WTC11 (cell line): ENCODE measurements at regions not wholly inside any gene's neighbourhood (a gene's known extent, or its start where the extent isn't known, plus 50 kb on each side); places are given as distances from the start of the nearest gene placed in this dataset.
"Not testable (repeated sequence)": the region's sequence is repeated elsewhere in the genome, so short reads cannot be mapped to it uniquely, and the experiment has no call there.

Experiments used
- ATAC-seq: fragments of 200-7000 bp; cut with Tn5 transposase; 2 replicates; pipeline ENCODE4 v1.10.0; 2021; ENCODE audit warnings: mild to moderate bottlenecking, moderate library complexity
- CTCF ChIA-PET: fragments of 300-600 bp; sonication (Branson Sonifier 250); formaldehyde crosslinking; loops from one replicate; lab custom pipeline; 2021; ENCODE audit warnings: antibody characterized with exemption; lab: Charles Lee
- POLR2A ChIA-PET: fragments of 350-600 bp; sonication (Branson Sonifier 250); formaldehyde crosslinking; loops from one replicate; lab custom pipeline; 2021; ENCODE audit warnings: antibody characterized with exemption; lab: Charles Lee
- DNase-seq: peaks from one replicate; pipeline ENCODE4 v3.0.0; 2021; ENCODE audit warnings: low spot score
- H3K27ac Mint-ChIP-seq: 2 replicates; pipeline ENCODE4 v1.8.0; 2021; ENCODE audit warnings: mixed read lengths
- H3K27me3 Mint-ChIP-seq: 2 replicates; pipeline ENCODE4 v1.8.0; 2021; ENCODE audit warnings: low read depth, mild to moderate bottlenecking, moderate library complexity, mixed read lengths
- H3K36me3 Mint-ChIP-seq: 2 replicates; pipeline ENCODE4 v1.8.0; 2021; ENCODE audit warnings: mixed read lengths
- H3K4me1 Mint-ChIP-seq: 2 replicates; pipeline ENCODE4 v1.8.0; 2022; ENCODE audit warnings: mixed read lengths
- H3K4me3 Mint-ChIP-seq: 2 replicates; pipeline ENCODE4 v1.8.0; 2021; ENCODE audit warnings: mild to moderate bottlenecking, moderate library complexity, mixed read lengths
- H3K9me3 Mint-ChIP-seq: 2 replicates; pipeline ENCODE4 v1.8.0; 2021; ENCODE audit warnings: mixed read lengths

DNA sequence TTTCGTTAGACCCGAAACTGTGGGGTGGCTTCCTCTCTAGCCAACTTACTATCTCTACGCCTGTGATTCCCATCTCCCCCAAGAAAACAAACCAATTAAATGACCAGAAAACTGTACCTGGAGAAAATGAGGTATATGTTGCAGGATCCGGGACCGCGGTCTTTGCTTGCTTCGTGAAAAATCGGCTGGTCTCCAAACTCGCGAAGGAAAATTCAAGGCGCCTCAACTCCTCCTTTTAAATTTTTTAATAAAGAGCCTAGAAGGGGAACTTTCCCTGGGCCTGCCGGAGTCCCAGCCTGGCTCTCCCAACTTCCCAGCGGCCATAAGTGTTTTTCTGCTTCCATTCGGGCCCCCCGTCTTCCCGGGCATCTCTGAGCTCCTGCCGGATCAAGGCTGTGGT is 463.7 kb upstream of the ZNG1F start:
- POLR2A ChIA-PET, H3K9me3 Mint-ChIP-seq, CTCF ChIA-PET, ATAC-seq, H3K36me3 Mint-ChIP-seq, H3K27ac Mint-ChIP-seq, H3K4me3 Mint-ChIP-seq, H3K4me1 Mint-ChIP-seq, DNase-seq, H3K27me3 Mint-ChIP-seq: not testable (repeated sequence)

DNA sequence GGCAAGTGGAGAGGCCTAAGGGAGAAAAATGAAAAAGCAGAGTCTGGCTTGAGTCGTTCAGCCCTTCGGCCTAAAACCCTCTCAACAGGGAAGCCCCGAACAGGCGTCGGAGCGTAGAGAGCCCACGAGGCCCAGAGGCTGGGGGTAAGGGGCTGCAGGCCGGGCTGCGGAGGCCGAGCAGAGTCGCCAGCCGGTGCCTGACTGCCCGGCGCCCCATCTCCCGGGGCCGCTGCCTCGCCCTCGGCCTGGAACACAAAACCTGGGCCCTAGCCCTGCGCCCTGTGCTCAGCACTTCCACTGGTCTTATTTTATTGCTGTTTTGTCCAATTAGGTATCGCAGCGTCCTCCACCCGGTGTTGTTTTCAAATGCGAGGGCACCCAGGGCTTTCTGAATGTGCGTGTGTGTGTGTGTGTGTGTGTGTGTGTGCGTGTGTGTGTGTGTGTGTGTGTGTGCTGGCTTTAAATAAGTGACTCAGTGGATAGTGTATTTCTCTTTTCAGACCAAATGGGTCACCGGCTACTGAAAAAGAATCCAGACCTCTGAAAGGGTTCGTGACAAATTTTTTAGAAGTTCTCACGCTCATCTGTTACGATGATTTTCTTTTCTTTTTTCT is 463.1 kb upstream of the ZNG1F start:
- CTCF ChIA-PET, ATAC-seq, POLR2A ChIA-PET, DNase-seq, H3K27me3 Mint-ChIP-seq, H3K4me1 Mint-ChIP-seq, H3K27ac Mint-ChIP-seq, H3K36me3 Mint-ChIP-seq, H3K9me3 Mint-ChIP-seq, H3K4me3 Mint-ChIP-seq: not testable (repeated sequence)

DNA sequence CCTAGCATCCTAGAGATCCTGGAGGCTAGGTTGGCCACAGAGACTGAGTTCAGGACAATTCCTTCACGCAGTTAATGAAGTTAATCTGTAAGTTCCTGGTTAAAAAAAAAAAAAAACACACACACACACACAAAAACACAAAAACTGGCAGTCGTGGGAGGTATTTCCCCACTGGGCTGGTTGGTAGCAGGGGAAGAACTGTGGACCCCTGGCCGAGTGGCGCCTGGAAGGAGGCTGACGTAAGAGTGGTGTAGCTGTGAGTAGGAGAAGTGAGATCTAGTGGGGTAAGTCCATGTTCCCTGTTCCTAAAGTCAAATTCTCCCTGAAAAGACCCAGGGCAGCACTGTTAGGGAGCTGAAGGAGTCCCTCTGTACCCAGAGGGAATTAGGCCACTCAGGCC is 461.0 kb upstream of the ZNG1F start:
- DNase-seq, H3K36me3 Mint-ChIP-seq, H3K9me3 Mint-ChIP-seq, H3K27ac Mint-ChIP-seq, CTCF ChIA-PET, H3K4me3 Mint-ChIP-seq, H3K4me1 Mint-ChIP-seq, H3K27me3 Mint-ChIP-seq, ATAC-seq, POLR2A ChIA-PET: not testable (repeated sequence)

DNA sequence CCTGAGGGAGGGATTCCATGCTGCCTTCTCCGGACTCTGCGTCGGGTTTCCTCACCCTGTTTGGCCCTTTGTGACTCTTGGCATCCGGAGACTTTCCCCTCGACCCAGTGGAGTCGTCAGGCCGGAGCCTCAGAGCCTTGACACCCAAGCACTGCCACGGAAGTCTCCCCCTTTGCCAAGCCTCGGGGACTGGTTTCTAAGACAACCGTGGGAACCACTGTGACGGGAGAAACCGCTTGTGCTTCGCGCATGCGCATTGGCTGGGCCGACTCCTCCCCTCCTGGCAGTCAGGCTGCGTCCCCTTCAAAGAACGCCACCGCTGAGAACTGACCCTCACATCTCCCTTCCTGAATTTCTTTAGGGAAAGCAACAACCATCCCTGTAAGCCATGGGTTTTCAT is 459.4 kb upstream of the ZNG1F start:
- H3K4me1 Mint-ChIP-seq, CTCF ChIA-PET, H3K36me3 Mint-ChIP-seq, POLR2A ChIA-PET, H3K4me3 Mint-ChIP-seq, ATAC-seq, H3K27me3 Mint-ChIP-seq, DNase-seq, H3K9me3 Mint-ChIP-seq, H3K27ac Mint-ChIP-seq: not testable (repeated sequence)

DNA sequence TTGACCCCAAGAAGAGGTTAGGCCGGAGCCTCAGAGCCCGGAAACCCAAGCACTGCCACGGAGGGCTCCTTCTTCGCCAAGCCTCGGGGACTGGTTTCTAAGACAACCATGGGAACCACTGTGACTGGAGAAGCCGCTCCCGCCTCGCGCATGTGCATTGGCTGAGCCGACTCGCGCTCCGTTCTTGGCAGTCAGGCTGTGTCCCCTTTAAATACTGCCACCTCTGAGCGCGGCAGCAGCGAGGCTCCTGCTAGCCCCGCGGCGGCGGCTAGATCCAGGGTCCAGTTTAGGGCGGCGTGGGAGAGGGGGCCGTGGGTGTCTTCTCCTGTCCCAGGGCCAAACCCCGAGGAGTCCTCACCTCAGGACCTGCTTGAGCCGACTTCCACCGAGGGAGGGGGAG is 457.1 kb upstream of the ZNG1F start:
- H3K27ac Mint-ChIP-seq = not testable (repeated sequence)

DNA sequence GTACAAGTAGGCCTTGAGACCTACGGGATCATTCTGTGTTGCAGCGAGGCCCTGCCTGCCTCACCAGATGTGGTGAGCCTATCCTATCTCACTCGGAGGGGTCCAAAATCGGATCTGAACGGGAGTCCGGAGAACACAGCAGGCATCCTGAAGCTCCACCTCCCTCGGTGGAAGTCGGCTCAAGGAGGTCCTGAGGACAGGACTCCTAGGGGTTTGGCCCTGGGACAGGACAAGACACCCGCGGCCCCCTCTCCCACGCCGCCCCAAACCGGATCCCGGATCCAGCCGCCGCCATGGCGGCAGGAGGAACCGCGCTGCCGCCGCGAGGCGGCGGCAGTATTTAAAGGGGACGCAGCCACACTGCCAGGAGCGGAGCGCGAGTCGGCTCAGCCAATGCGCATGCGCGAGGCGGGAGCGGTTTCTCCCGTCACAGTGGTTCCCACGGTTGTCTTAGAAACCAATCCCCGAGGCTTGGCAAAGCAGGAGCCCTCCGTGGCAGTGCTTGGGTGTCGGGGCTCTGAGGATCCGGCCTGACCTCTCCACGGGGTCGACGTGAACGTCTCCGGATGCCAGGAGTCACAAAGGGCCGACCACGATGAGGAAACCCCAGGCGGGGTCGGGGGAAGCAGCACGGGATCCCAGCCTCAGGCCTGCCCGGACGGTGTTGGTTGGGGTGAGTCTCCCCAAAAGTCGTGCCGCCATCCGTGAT is 454.6 kb upstream of the ZNG1F start:
- ATAC-seq, H3K27me3 Mint-ChIP-seq, H3K9me3 Mint-ChIP-seq, H3K4me1 Mint-ChIP-seq, H3K36me3 Mint-ChIP-seq, DNase-seq, POLR2A ChIA-PET, H3K27ac Mint-ChIP-seq, CTCF ChIA-PET, H3K4me3 Mint-ChIP-seq: not testable (repeated sequence)

More for the DNA sequence above, 457.1 kb upstream of the ZNG1F start:
- ATAC-seq, H3K4me3 Mint-ChIP-seq, H3K36me3 Mint-ChIP-seq, H3K4me1 Mint-ChIP-seq, POLR2A ChIA-PET, H3K9me3 Mint-ChIP-seq, H3K27me3 Mint-ChIP-seq, DNase-seq, CTCF ChIA-PET: not testable (repeated sequence)

DNA sequence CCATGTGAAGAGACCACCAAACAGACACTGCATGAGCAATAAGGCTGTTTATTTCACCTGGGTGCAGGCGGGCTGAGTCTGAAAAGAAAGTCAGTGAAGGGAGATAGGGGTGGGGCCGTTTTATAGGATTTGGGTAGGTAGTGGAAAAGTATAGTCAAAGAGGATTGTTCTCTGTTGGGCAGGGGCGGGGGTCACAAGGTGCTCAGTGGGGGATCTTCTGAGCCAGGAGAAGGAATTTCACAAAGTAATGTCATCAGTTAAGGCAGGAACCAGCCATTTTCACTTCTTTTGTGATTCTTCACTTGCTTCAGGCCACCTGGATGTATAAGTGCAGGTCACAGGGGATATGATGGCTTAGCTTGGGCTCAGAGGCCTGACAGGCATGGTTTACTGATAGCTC is 444.6 kb upstream of the ZNG1F start:
- H3K27ac Mint-ChIP-seq, DNase-seq, ATAC-seq, H3K27me3 Mint-ChIP-seq, CTCF ChIA-PET, H3K9me3 Mint-ChIP-seq, H3K4me1 Mint-ChIP-seq, H3K36me3 Mint-ChIP-seq, POLR2A ChIA-PET, H3K4me3 Mint-ChIP-seq: not testable (repeated sequence)

DNA sequence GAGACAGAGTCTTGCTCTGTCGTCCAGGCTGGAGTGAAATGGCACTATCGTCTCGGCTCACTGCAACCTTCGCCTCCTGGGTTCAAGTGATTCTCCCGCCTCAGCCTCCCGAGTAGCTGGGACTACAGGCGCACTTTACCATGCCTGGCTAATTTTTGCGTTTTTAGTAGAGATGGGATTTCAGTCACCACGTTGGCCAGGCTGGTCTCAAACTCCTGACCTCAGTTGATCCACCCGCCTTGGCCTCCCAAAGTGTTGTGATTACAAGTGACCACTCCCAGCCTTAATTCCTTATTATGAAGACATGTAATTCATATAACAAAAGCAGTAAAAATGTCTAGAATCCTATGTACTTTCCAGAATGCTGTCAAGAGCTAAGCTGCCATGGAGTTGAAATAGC is 434.5 kb upstream of the ZNG1F start:
- H3K9me3 Mint-ChIP-seq, H3K4me1 Mint-ChIP-seq, DNase-seq, ATAC-seq, CTCF ChIA-PET, H3K36me3 Mint-ChIP-seq, H3K27me3 Mint-ChIP-seq, H3K27ac Mint-ChIP-seq, POLR2A ChIA-PET, H3K4me3 Mint-ChIP-seq: not testable (repeated sequence)

DNA sequence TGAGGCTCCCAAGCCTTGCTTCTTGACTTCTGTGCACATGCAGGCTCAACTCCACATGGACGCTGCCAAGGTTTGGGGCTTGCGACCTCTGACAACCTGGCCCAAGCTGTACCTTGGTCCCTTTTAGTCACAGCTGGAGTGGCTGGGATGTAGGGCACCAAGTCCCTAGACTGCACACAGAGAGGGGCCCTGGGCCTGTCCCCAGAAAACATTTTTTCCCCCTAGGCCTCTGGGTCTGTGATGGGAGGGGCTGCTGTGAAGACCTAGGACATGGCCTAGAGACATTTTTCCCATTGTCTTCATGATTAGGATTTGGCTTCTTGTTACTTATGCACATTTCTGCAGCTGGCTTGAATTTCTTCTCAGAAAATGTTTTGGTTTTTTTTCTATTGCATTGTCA is 430.1 kb upstream of the ZNG1F start:
- H3K27ac Mint-ChIP-seq, CTCF ChIA-PET, H3K27me3 Mint-ChIP-seq, H3K9me3 Mint-ChIP-seq, H3K4me3 Mint-ChIP-seq, DNase-seq, H3K36me3 Mint-ChIP-seq, POLR2A ChIA-PET, H3K4me1 Mint-ChIP-seq, ATAC-seq: not testable (repeated sequence)

DNA sequence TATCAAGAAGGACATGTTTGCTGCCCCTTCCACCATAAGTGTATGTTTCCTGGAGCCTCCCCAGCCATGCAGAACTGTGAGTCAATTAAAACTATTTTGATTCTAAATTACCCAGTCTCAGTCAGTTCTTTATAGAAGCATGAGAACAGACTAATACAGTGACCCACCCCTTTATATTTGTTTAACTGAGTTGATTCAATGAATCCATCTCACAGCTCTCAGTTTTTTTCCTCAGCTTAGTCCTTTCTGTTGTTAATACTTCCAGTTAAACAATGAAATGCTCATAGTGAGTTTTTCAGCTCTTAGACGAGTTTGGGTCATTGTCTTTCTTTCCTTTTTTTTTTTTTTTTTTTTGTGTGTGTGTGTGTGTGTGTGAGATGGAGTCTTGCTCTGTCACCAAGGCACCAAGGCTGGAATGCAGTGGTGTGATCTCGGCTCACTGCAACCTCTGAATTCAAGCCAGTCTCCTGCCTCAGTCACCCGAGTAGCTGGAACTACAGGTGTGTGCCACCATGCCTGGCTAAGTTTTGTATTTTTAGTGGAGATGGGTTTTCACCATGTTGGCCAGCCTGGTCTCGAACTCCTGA is 417.9 kb upstream of the ZNG1F start:
- CTCF ChIA-PET = not testable (repeated sequence)

DNA sequence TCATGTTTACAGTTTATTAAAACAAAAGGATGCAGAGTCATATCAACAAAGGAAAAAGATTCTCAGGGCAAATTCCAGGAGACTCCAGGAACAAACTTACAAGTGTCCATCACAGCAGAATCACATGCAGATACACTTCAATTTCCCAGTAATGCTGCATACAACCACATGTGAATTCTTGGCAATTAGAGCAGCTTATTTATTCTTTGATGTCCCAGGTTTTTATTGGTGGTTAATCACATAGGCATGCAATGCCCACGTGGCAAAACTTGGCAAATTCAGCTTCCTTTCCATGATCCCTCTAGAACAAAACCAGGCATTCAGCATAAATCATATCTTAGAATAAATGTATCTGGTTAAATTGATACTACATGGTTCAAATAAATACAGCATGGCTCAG is 376.5 kb upstream of the ZNG1F start:
- H3K9me3 Mint-ChIP-seq, POLR2A ChIA-PET, H3K36me3 Mint-ChIP-seq, H3K27me3 Mint-ChIP-seq, H3K27ac Mint-ChIP-seq, H3K4me1 Mint-ChIP-seq, DNase-seq, ATAC-seq, H3K4me3 Mint-ChIP-seq, CTCF ChIA-PET: not testable (repeated sequence)

More for the DNA sequence above, 417.9 kb upstream of the ZNG1F start:
- H3K27ac Mint-ChIP-seq, H3K27me3 Mint-ChIP-seq, H3K9me3 Mint-ChIP-seq, DNase-seq, H3K4me3 Mint-ChIP-seq, H3K36me3 Mint-ChIP-seq, POLR2A ChIA-PET, H3K4me1 Mint-ChIP-seq, ATAC-seq: not testable (repeated sequence)
